ENCODE measurements at regions not wholly inside any gene's neighbourhood (a gene's known extent, or its start where the extent isn't known, plus 50 kb on each side); places are given as distances from the start of the nearest gene placed in this dataset.
"Not testable (repeated sequence)": the region's sequence is repeated elsewhere in the genome, so short reads cannot be mapped to it uniquely, and the experiment has no call there.

GRCh38 chr2:16111838-16112210 lies 171.5 kb downstream of the MYCN start:
- no peak for DNase-seq

GRCh38 chr2:16109821-16110310 lies 169.5 kb downstream of the MYCN start:
- DNase-seq, result no peak

- no peak for DNase-seq
Observed at GRCh38 chr2:16109368-16109820, 169.0 kb downstream of the MYCN start.

GRCh38 chr2:16107246-16107645 lies 166.9 kb downstream of the MYCN start:
- DNase-seq, result no peak

GRCh38 chr2:16106619-16107018 lies 166.3 kb downstream of the MYCN start:
- no peak for DNase-seq

GRCh38 chr2:16105669-16106281 lies 165.4 kb downstream of the MYCN start:
- no peak for DNase-seq

DNA sequence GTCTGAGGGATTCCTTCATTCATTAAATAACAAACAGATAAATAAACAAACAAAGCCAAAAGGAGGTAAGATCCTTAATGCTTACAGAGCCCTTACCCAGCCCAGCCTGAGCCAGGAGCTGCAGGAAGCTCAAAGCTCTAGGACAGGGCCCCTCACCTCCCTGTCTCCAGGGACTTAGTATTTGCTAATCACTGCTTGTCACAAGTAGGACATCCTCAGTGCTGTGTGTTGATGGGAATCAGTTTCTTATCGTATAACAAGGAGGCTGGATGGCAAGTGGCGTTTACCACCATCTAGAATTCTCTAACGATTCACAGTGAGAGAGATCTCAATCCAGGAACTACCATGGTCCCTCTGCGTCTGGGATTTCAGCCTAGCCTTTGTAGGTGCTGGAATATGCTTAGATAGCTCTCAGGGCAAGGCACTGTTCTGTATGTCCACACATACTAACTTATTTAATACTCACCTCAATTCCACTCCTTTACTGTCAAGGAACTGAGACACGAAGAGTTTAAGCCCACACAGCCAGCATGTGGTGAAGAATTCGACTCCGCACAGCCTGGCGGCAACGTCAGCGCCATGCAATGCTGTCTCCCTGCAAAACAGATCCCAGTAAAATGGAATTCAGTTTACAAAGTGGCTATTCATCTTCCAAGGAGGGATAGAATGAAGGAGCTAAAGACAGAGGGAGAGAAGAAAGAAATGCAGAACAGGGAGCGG lies 164.8 kb downstream of the MYCN start:
- DNase-seq, result no peak

DNA sequence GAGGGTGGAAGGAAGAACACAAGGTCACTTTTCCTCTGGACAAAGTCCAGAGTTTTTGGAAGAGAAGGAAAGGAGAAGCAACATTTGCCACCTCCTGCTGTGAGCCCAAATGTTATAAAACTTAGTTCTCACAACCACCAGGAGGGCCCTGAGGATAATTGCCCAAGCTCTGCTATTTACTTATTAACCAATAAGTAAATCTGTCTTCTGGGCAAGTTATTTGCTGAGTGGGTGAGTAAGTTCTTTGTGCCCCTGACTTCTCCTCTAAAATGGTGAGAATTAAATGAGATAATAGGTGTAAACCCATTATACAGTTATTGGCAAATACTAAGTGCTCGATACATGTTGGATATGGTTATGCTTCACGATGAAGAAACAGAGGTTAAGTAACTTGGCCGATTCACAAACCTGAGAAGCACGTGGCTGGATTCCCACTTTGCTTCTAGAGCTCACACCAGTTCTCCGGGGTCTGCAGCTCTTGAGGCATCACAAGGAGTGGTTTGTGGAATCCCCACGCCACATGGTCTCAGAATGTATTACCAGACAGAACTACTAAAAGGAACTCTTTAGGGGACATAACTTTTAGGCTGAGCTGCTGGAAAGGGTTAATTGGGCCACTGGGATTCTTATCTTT lies 164.1 kb downstream of the MYCN start:
- no peak for DNase-seq

GRCh38 chr2:16103614-16104314 lies 163.4 kb downstream of the MYCN start:
- DNase-seq, result no peak

DNA sequence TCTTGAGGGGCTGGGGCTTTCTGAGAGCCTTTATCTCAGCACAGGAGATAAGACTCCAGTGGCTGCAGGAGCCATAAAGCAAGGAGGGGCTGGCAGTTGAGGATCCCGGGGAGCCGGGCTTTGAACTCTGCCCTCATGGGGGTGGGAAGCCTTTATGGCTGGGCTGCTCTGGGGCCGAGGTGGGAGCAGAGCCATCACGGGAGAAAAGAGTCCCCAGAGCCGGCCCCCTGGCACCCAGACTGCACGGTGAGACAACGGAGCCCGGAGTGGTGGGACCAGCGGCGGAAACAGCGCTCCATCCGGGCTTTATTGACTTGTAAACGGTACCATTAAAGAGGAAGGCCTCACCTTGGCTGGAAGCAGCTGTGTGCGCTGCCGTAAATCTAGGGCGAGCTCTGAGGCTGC lies 162.6 kb downstream of the MYCN start:
- DNase-seq, result no peak

DNA sequence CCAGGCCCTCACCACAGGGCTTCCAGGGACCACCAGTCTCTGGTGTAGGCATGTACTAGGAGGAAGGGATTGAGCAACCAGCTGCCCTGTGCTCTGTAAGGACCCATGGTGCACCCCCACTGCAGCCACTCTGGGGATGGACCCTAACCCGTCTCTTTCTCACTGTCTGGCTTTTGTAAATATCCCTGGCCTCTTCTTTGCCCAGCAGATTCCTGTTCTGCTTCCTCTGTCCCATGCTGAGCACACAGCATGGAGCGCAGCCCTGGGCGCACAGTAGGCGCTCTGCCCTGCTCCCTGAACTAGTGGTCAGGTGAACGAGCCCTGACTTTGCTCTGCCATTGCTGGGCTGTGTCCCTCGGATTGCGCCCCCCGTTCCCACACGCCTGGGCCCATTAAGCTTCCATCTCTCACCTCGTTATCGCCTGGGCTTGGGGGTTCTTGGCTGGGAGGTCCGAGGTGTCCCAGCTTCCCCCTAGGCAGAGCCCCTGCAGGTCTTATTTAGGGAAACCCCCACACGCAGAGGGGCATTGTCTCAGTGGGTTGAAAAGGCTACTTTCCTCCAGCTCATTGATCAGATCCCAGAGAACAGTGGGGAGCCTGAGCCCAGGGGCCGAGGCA lies 162.1 kb downstream of the MYCN start:
- DNase-seq, result no peak

- no peak for DNase-seq
Observed at GRCh38 chr2:16101196-16101595, 160.8 kb downstream of the MYCN start.

- DNase-seq, result no peak
Observed at GRCh38 chr2:16100006-16100405, 159.7 kb downstream of the MYCN start.

DNA sequence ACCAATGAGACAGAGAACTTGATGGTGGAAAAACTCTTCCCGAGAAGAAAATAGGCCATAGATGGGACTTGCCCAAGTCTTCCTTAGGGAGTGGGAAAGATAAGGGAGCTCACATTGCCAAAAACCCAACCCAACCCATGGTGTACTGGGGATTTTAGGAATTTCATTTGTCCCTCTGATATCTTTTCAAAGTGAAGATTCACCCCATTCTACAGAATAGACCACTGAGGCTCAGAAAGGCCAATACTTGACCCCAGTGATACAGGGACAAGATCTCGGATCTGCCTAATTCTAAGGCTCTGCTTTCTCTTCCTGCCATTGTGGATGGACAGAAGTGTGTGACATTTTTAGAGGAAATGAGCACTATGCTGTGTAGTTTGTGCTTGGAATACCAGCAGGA lies 159.0 kb downstream of the MYCN start:
- DNase-seq, result no peak

- DNase-seq, result no peak
Observed at GRCh38 chr2:16096962-16097361, 156.6 kb downstream of the MYCN start.

- not testable (repeated sequence) for DNase-seq
Observed at GRCh38 chr2:16095483-16095882, 155.1 kb downstream of the MYCN start.

GRCh38 chr2:16094811-16095210 lies 154.5 kb downstream of the MYCN start:
- DNase-seq, result no peak

DNA sequence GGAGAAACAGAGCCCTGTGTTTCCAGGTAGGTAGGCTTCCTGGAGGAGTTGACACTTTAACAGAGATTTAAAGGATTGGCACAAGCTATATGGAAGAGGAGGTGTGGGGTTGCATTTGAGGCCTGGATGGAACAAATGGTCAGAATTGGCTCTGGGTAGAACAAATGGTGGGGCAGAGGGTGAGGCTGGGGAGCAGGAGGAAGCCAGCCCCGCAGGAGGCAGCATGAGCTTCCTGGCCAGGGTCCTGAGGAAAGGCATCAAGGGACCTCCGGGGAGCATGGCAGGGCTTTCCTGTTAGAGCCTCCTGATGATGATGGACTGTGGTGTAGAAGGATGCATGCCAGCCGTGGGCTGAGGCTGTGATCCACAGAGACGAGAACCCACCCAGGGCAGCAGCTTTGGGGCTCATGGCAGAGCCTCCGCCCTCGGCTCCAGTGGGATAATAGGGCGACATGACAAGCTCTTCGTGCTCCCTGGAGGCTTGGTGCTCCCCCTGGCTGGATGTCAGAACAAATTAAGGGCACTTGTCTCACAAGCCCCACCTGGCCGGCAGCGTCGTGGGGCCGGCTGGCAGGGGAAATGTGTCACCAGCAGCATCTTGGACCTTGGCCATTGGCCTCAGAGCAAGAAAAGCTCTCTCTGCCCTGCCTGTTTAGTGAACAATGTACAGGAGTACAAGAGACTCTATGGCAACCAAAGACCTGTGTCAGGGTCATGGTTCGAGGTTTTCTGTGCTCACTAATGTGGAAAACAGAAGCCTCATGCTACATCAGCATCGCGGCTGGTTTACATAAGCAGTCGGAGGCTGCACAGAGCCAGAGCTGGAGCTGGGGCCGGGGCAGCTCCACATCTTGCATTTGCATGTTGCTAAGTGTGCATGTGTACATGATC lies 153.5 kb downstream of the MYCN start:
- no peak for DNase-seq

DNA sequence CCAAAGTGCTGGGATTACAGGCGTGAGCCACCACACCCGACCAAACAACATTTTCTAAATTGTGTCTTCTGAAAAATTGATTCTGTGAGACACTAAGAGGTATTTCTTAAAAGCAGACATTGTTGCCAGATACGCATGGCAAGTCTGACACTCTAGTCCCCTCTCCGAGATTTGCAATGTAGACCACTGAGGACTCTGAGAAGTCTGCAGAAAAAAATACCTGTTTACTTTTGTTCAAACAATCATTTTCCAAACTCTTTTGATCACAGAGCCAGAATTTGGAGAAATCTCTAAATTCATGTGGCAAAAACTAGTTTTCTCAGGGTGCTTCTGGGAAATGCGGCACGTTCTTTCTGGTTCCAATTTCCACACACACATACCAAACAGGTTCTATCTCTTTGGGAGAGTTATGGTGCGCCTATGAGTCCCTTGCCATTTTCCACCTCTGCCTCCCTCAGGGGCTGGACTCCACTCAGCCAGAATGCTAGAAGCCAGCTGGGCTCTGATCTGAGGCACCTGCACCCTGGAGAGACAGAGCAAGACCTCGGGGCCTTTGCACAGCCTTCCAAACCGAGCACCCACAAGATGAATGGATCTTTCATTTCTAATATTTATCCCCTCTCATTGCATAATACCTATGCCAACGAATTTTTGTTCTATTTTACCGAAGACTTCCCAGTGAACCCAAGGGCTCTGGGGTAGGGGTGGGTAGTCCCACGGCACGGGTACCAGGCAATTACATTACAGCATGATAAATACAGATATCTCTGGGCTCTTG lies 152.7 kb downstream of the MYCN start:
- DNase-seq, result no peak

GRCh38 chr2:16091576-16092282 lies 151.4 kb downstream of the MYCN start:
- no peak for DNase-seq

All from NCI-H1048 (cell line).